Right forelimb (tissue), 1 donor: ENCODE measurements at regions not wholly inside any gene's neighbourhood (a gene's known extent, or its start where the extent isn't known, plus 50 kb on each side); places are given as distances from the start of the nearest gene placed in this dataset.

Experiments used
- DNase-seq: peaks from one replicate; pipeline ENCODE4 v3.0.0-alpha.2; 2018

GRCh38 chr20:37455659-37456058 is 65.4 kb upstream of the NNAT start:
- DNase-seq: no peak

DNA sequence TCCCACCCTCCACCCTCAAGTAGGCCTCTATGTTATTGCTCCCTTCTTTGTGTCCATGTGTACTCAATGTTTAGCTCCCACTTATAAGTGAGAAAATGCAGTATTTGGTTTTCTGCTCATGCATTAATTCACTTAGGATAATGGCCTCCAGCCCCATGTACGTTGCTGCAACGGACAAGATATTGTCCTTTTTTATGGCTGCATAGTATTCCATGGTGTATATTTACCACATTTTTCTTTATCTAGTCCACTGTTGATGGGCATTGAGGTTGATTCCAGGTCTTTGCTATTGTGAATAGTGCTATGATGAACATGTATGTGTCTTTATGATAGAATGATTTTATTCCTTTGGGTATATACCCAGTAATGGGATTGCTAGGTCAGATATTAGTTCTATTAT is 64.1 kb upstream of the NNAT start:
- DNase-seq: no peak

- DNase-seq: peak; percentile 59
These were observed 63.1 kb upstream of the NNAT start for GRCh38 chr20:37457921-37458320.

- DNase-seq: no peak
These were observed 62.3 kb upstream of the NNAT start for GRCh38 chr20:37458761-37459160.

GRCh38 chr20:37461405-37461804 is 59.6 kb upstream of the NNAT start:
- DNase-seq: no peak

DNA sequence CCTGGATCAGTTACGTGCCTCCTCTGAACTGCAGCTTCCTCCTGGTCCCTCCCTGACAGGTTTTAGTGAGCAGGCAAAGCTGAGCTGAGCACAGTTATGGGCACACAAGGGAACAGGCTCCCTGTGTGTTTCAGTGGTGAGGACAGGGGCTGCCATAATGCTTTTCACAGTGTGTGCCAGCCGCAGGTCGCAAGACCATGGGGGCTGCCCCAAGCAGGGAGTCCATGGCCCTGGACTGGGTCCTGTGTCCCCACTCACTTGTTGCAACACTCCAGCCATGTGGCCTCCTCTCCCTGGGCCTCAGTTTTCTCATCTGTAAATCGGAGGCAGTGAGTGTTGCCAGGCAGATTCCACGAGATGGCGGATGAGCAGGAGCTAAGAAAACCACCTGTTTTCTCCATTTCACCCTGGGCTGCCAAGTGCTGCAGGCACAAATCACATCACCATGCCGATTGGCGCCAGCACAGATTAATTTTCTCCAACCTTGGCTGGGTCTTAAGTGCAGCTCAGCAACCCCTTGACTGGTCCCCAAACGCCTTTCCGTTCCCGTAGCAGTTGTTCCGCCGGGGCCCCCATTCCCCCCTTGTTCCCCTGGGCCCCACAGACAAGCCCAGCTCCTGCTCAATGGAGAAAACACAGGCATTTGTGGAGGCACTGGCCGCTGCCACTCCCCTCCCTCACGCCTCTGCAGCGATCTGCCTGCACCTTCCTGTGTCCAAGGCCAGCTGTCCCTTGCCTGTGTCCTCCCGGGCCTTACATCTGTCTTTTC is 57.1 kb upstream of the NNAT start:
- peak; percentile 68 for DNase-seq

DNA sequence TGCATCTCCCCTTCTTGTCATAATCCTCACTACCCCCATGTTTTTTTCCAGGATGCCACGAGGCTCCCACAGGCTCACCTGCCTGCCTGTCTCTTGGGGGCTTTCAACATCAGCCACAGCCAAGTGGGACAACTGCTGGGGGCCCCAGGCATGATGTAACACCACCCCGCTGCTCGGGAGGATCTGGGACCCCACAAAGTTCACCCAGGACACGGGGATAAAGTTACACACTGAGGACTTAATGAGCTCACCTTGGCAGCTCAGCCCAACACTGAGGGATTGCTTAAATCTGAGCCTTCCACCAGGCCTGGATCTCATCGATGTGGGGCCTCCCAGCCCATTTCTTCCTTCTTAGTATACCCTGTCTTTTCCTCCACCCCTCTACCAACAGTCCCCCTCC is 56.4 kb upstream of the NNAT start:
- no peak for DNase-seq
